ENCODE measurements at regions not wholly inside any gene's neighbourhood (a gene's known extent, or its start where the extent isn't known, plus 50 kb on each side); places are given as distances from the start of the nearest gene placed in this dataset.
"Not testable (repeated sequence)": the region's sequence is repeated elsewhere in the genome, so short reads cannot be mapped to it uniquely, and the experiment has no call there.

DNA sequence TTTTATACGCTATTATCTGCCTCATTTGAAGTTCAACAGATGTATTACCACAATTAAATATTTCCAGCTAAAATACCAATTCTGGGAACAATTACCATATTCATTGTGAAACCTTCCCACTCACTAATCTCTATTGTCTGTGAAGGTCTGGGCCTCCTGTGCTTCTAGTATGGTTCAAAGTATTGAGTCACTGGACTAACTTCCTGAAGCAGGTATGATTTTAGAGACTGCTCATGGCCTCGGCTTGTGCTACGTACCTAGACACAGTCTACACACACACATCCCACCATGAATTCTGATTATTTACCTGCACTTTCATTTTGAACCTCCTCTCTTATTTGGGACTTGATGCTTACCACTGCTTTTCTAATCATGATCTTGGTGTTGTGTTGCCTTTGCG, 180.7 kb upstream of the EPHA4 start:
- no peak for FAIRE-seq

DNA sequence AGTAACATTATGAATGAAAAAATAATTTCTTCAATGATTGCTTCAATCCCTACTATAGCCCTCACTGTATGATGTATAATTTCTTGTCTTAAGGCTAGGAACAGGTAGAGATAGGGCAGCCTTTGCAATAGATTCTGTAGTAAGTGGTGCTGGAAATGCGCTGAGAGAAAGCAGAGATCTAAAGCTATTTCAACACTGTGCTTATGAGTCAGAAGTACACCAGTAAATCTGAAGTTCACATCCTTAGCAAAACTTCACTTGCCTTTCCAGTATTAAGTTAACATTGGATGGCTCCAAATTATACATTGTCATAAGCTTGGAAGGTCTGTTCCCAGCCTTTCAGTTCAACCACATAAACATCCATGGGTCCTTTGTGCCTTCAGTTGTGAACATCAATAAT, 178.2 kb upstream of the EPHA4 start:
- no peak for FAIRE-seq

GRCh38 chr2:221747289-221747972, 175.3 kb upstream of the EPHA4 start:
- FAIRE-seq = no peak

- FAIRE-seq = no peak
Observed at GRCh38 chr2:221741496-221742211, 169.6 kb upstream of the EPHA4 start.

DNA sequence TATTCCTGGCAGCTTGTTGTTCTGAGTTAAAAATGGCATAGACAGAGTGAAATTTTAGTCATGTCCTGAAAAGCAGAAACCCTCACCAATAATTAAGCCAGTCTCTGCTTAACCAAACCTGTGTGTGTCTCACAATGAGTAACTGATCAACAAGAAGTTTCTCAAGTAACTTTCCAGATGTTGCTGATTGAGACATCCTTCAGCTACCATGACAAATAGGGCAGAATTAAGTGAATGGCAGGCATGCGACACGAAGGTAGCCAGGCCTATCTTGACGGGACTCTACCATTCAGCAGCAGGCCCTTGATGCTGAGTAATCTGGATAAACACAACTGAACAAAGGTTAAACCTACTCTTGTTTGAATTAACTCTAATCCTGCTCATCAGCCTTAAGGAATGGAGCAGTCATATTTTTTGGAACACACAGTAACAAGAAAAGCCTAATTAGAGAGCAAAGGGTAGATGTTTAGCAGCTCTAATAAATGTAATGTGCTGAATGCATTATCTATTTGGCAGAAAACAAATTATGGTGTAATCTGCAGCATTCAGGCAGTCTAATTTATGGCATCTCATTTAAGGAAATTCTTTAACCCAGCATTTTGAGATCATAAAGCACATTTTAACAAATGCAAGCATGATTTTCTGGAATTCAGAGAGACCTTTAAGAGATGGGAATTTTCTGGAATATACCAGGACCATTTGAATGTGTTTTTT, 159.5 kb upstream of the EPHA4 start:
- no peak for FAIRE-seq

GRCh38 chr2:221726894-221727513, 154.9 kb upstream of the EPHA4 start:
- FAIRE-seq = no peak

DNA sequence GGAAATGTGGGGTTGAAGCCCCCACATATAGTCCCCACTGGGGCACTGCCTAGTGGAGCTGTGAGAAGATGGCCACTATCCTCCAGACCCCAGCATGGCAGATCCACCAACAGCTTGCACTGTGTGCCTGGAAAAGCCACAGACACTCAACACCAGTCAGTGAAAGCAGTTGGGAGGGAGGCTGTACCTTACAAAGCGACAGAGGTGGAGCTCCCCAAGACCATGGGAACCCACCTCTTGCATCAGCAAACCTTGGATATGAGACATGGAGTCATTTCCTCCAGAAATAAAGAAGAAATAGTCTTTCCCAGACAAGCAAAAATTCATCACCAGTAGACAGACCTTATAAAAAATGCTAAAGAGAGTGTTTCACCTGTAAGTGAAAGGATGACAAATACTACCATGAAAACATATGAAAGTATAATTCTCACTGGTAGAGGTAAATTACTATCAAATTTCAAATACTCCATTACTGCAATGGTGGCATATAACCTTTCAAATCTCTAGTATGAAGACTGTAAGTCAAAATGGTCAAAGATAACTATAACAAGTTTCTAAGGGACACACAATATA, 152.6 kb upstream of the EPHA4 start:
- FAIRE-seq = no peak

DNA sequence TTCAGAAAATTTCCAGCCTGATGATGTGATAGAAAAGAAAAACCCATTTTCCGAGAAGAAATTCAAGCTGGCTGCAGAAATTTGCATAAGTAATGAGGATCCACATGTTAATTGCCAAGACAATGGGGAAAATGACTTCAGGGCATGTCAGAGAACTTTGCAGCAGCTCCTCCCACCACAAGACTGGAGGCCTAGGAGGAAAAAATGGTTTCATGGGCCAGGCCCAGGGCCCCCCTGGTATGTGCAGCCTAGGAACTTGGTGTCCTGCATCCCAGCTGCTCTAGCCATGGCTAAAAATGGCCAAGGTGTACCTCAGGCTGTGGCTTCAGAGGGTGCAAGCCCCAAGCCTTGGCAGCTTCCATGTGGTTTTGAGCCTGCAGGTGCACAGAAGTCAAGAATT, 152.0 kb upstream of the EPHA4 start:
- FAIRE-seq = not testable (repeated sequence)

GRCh38 chr2:221716426-221717303, 144.6 kb upstream of the EPHA4 start:
- no peak for FAIRE-seq

DNA sequence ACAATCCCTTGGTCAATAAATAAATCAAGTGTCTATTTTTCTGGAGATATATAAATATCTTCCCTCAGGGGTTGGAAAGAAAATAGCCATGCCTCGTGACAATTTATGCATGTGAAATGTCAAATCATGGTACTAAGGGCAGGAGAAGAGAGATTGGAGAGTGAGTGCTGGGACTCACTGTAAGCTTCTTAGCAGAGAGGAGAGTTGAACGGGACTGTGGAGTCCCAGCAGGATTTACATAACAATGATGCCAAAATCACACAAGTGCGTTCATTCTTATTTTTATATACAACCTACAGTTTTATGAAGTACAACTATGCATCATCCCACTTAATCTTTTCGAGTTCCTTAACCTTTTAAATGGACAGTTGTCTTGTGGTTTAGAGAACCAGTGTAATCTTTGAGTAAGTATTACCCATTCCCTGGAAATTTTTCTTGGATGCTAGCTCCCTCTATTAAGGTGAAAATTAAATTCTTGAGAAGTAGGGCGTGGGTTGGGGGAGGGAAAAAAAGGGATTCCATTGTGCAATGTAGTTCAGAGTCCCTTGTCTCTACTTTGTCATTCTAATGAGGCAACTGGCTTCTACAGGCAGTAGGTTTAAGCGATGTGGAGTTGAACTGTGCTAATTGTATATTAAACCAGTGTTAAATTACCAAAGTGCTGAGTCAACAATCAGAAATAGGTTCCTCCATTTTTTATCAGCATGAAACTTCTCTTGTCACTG, 143.6 kb upstream of the EPHA4 start:
- no peak for FAIRE-seq

- FAIRE-seq = no peak
Observed at GRCh38 chr2:221710744-221711143, 138.6 kb upstream of the EPHA4 start.

GRCh38 chr2:221708902-221709301, 136.8 kb upstream of the EPHA4 start:
- FAIRE-seq = no peak

DNA sequence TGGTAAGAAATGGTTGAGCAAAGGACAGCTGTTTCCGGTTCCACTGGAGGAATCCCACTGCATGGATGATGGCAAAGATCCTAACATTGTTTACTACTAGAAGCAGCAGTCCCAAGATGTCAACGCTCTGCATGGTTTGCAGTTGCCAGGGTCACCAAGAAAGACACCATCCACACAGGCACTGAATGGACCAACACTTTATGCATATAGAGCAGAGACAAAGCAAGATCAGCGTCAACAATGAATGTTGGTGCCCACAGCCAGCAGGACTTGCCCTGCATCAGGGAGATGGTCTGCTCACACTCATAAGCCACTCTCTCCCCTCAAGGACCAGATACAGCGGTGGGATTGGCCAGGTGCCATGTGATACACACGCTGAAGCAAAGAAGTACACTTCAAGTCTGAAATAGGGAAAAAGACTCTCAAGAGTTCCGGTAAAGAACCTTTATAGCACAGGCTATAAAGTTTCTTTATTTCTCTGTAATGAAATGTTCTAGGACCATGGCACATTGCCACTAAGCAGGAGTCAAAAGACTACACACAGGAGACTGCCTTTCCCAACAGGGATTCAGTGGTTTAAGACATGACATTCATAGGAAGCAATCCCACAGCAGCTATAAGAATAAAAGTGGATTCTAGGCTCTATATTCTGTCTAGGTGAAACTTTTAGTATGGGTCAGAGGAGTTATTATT, 133.2 kb upstream of the EPHA4 start:
- no peak for FAIRE-seq

DNA sequence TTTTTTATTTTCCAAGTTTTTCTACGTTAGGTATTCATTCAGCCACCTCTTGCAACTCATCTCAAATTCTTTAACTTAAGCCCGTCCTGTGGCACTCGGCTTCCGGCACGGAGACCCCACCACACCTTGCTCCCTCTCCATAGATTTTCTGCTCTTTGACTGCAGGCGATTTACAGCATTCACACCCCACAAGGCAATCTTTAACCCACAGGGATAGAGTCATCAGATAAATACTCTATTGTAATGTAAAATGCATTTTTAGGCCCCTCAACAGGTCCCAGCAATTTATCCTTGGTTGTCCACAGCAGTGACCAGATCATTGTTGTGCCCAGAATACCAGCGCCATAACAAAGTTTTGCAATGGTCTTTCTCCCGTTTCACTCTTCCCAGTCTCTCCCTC, 132.3 kb upstream of the EPHA4 start:
- FAIRE-seq = no peak

DNA sequence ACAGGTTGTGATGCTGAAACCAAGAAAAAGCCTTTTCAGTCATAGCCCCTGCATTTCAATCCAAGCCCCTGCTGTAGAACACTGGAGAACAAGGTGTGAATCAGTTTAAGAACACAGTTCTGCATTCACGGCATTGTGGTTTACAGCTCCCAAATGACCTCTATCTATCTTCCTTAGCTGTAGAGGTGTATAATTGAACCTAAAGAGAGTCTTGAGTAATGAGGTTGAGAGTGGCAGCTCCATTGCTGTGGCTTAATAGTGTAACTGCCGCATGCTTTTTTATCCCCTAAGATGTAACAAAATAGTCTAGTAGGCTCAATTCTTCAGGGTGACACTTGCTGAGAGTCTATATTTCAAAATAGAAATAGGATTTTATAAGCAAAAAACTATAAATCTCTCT, 121.3 kb upstream of the EPHA4 start:
- no peak for FAIRE-seq

GRCh38 chr2:221691571-221691970, 119.5 kb upstream of the EPHA4 start:
- FAIRE-seq = no peak

DNA sequence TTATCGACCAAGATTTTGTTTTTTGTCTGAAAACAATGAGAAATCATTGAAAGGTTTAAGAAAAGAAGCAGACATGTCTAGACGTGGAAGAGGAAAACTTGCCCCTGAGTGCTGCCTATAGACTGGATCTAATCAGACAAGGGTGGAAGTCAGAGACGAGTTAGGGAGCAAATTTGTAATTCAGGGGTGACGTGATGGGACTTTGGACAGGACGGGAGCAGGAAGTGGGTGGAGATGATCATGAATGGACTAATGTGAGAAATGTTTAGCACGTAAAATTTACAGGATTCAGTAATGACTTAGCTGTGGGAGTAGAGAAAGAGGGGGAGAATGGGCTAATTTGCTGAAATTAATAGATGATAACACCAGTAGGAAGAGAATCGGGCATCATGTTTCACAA, 117.0 kb upstream of the EPHA4 start:
- FAIRE-seq = no peak

GRCh38 chr2:221680548-221680947, 108.4 kb upstream of the EPHA4 start:
- FAIRE-seq = no peak

GRCh38 chr2:221677688-221678087, 105.6 kb upstream of the EPHA4 start:
- no peak for FAIRE-seq

- no peak for FAIRE-seq
Observed at GRCh38 chr2:221676566-221677172, 104.6 kb upstream of the EPHA4 start.
